LNCaP clone FGC (cell line): ENCODE measurements at regions not wholly inside any gene's neighbourhood (a gene's known extent, or its start where the extent isn't known, plus 50 kb on each side); places are given as distances from the start of the nearest gene placed in this dataset.
A peak's percentile ranks its signal among the peaks of the same experiment; 100 is the strongest.
"Not testable (repeated sequence)": the region's sequence is repeated elsewhere in the genome, so short reads cannot be mapped to it uniquely, and the experiment has no call there.

Experiments
- DNase-seq: peaks from one replicate; pipeline ENCODE4 v3.0.0-alpha.2; 2011; ENCODE audit warnings: low read depth
- H3K4me3 ChIP-seq: 2 replicates; pipeline ENCODE4 v1.5.1; 2011; ENCODE audit warnings: mild to moderate bottlenecking, low read depth, low read length, control low read depth
- TF ChIP-seq, protein P1 (sequence below): IDR thresholded peaks from 2 replicates; pipeline ENCODE4 v1.5.1; 2012; ENCODE audit warnings: mild to moderate bottlenecking; ENCODE audit not compliant: control insufficient read depth, insufficient read depth; ENCODE audit errors: extremely low read depth

- TF ChIP-seq, protein P1, sequence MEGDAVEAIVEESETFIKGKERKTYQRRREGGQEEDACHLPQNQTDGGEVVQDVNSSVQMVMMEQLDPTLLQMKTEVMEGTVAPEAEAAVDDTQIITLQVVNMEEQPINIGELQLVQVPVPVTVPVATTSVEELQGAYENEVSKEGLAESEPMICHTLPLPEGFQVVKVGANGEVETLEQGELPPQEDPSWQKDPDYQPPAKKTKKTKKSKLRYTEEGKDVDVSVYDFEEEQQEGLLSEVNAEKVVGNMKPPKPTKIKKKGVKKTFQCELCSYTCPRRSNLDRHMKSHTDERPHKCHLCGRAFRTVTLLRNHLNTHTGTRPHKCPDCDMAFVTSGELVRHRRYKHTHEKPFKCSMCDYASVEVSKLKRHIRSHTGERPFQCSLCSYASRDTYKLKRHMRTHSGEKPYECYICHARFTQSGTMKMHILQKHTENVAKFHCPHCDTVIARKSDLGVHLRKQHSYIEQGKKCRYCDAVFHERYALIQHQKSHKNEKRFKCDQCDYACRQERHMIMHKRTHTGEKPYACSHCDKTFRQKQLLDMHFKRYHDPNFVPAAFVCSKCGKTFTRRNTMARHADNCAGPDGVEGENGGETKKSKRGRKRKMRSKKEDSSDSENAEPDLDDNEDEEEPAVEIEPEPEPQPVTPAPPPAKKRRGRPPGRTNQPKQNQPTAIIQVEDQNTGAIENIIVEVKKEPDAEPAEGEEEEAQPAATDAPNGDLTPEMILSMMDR: no peak
- DNase-seq: peak; percentile 47
- H3K4me3 ChIP-seq: no peak overlapping the region
These were observed 298.2 kb downstream of the RPAP3 start for GRCh38 chr12:47407463-47408129.

DNA sequence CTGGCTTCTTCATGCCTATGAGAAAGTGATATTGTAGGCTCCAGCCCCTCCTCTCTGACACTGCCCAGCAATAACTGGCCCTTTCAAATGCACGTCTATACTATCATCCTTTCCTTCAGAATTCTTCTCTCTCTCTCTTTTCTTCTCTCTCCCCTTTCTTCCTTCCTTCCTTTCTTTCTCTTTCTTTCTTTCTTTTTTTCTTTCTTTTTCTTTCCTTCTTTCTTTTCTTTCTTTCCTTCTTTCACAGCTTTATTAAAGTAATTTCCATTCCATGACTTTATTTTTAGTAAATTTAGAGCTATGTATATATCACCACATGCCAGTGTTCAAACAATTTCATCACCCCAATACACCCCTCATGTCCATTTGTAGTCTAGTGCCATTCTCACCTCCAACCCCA, 302.1 kb downstream of the RPAP3 start:
- H3K4me3 ChIP-seq: no peak overlapping the region
- TF ChIP-seq, protein P1: no peak
- no peak for DNase-seq

DNA sequence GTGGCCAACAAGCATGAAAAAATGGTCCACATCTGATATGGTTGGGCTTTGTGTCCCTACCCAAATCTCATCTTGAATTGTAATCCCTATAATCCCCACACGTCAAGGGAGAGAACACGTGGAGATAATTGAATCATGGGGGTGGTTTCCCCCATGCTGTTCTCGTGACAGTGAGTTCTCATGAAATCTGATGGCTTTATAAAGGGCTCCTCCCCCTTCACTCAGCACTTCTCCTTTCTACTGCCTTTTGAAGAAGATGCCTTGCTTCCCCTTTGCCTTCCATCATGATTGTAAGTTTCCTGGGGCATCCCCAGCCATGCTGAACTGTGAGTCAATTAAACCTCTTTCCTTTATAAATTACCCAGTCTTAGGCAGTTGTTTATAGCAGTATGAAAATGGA, 304.6 kb downstream of the RPAP3 start:
- DNase-seq, H3K4me3 ChIP-seq: not testable (repeated sequence)

DNA sequence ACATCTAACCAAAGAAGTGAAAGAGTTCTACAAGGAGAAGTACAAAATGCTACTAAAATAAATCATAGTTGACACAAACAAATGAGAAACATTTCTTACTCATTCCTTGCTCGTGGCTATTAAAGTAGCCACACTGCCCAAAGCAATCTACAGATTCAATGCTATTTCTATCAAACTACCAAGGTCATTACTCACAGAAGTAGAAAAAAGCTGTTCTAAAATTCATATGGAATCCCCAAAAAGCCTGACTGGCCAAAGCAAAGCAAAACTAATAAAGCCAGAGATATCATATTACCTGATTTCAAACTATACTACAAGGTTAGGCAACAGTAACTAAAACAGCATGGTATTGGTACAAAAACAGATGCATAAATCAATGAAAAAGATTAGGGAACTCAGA, 305.6 kb downstream of the RPAP3 start:
- TF ChIP-seq, protein P1: no peak
- no peak overlapping the region for H3K4me3 ChIP-seq
- no peak for DNase-seq

DNA sequence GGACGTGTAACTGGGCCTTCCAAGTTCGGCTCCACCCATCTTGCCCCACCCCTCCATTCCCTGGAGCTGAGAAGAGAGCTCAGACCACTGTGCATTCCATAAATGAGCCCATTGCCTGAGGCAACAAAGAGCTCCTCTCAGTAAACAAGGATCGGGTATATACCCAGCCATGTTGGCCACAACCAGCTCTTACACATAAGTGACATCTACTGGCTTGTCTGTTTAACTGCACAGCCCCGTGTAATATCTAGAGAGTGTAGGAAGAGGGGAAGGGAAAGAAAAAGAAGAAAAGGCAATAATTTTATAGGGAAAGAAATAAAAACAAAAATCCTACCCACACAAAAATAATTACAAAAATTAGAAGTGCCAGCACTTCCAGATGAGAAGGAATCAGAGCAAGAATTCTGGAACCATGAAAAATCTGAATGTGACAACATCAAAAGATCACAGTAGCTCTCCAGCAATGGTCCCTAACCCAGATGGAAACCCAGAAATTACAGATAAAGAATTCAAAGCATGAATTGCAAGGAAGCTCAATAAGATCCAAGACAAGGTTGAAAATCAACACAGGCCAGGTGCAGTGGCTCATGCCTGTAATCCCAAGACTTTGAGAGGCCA, 308.1 kb downstream of the RPAP3 start:
- TF ChIP-seq, protein P1: peak; percentile 81
- no peak overlapping the region for H3K4me3 ChIP-seq
- DNase-seq: peak; percentile 79

GRCh38 chr12:47396902-47397663, 308.7 kb downstream of the RPAP3 start:
- DNase-seq: no peak
- H3K4me3 ChIP-seq: no peak overlapping the region
- TF ChIP-seq, protein P1: no peak

DNA sequence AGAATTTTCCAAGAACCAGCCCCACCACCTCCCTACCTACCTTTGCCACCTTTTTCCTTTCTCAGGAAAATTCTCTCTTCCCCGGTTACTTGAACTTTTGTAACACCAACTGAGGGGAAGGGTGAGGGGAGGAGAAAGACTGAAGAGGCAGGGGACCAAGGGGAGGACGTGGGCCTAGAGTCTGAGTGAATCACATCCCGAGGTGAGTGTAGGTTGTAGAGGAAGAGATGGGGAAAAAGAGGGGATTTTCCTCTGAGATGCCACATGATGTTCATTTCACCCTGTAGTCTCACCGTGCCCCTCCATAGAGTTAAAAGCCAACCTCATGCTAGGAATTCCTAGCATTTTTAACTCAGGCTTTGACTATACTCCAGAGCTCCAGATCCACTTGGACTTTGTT, 311.8 kb downstream of the RPAP3 start:
- TF ChIP-seq, protein P1: no peak
- no peak overlapping the region for H3K4me3 ChIP-seq
- no peak for DNase-seq
